ENCODE measurements at regions not wholly inside any gene's neighbourhood (a gene's known extent, or its start where the extent isn't known, plus 50 kb on each side); places are given as distances from the start of the nearest gene placed in this dataset.

- DNase-seq (ENCODE audit: low read depth in 4 of 4, low spot score in 1 of 4), result no peak
Observed at GRCh38 chr6:145318952-145319351, 416.4 kb downstream of the EPM2A start.

GRCh38 chr6:145319605-145320004 is 415.7 kb downstream of the EPM2A start:
- no peak for DNase-seq (ENCODE audit: low read depth in 4 of 4, low spot score in 1 of 4)

GRCh38 chr6:145323646-145324045 is 411.7 kb downstream of the EPM2A start:
- DNase-seq (ENCODE audit: low read depth in 4 of 4, low spot score in 1 of 4), result no peak

GRCh38 chr6:145327586-145327985 is 407.7 kb downstream of the EPM2A start:
- DNase-seq (ENCODE audit: low read depth in 4 of 4, low spot score in 1 of 4), result no peak

GRCh38 chr6:145329257-145329656 is 406.1 kb downstream of the EPM2A start:
- DNase-seq (ENCODE audit: low read depth in 4 of 4, low spot score in 1 of 4), result no peak

- DNase-seq (ENCODE audit: low read depth in 4 of 4, low spot score in 1 of 4), result no peak
Observed at GRCh38 chr6:145331066-145331465, 404.3 kb downstream of the EPM2A start.

- no peak for DNase-seq (ENCODE audit: low read depth in 4 of 4, low spot score in 1 of 4)
Observed at GRCh38 chr6:145332011-145332410, 403.3 kb downstream of the EPM2A start.

- no peak for DNase-seq (ENCODE audit: low read depth in 4 of 4, low spot score in 1 of 4)
Observed at GRCh38 chr6:145336119-145336518, 399.2 kb downstream of the EPM2A start.

- no peak for DNase-seq (ENCODE audit: low read depth in 4 of 4, low spot score in 1 of 4)
Observed at GRCh38 chr6:145339089-145339488, 396.2 kb downstream of the EPM2A start.

GRCh38 chr6:145340256-145340655 is 395.1 kb downstream of the EPM2A start:
- no peak for DNase-seq (ENCODE audit: low read depth in 4 of 4, low spot score in 1 of 4)

GRCh38 chr6:145345094-145345493 is 390.2 kb downstream of the EPM2A start:
- no peak for DNase-seq (ENCODE audit: low read depth in 4 of 4, low spot score in 1 of 4)

- DNase-seq (ENCODE audit: low read depth in 4 of 4, low spot score in 1 of 4), result no peak
Observed at GRCh38 chr6:145347216-145347615, 388.1 kb downstream of the EPM2A start.

- no peak for DNase-seq (ENCODE audit: low read depth in 4 of 4, low spot score in 1 of 4)
Observed at GRCh38 chr6:145349950-145350510, 385.3 kb downstream of the EPM2A start.

- no peak for DNase-seq (ENCODE audit: low read depth in 4 of 4, low spot score in 1 of 4)
Observed at GRCh38 chr6:145350928-145351327, 384.4 kb downstream of the EPM2A start.

GRCh38 chr6:145352382-145353080 is 382.8 kb downstream of the EPM2A start:
- DNase-seq (ENCODE audit: low read depth in 4 of 4, low spot score in 1 of 4), result no peak

- DNase-seq (ENCODE audit: low read depth in 4 of 4, low spot score in 1 of 4), result no peak
Observed at GRCh38 chr6:145360865-145361264, 374.5 kb downstream of the EPM2A start.

- DNase-seq (ENCODE audit: low read depth in 4 of 4, low spot score in 1 of 4), result no peak
Observed at GRCh38 chr6:145367149-145367548, 368.2 kb downstream of the EPM2A start.

GRCh38 chr6:145368075-145368474 is 367.2 kb downstream of the EPM2A start:
- no peak for DNase-seq (ENCODE audit: low read depth in 4 of 4, low spot score in 1 of 4)

GRCh38 chr6:145370559-145370958 is 364.8 kb downstream of the EPM2A start:
- no peak for DNase-seq (ENCODE audit: low read depth in 4 of 4, low spot score in 1 of 4)

- DNase-seq (ENCODE audit: low read depth in 4 of 4, low spot score in 1 of 4), result no peak
Observed at GRCh38 chr6:145372671-145373151, 362.6 kb downstream of the EPM2A start.

- no peak for DNase-seq (ENCODE audit: low read depth in 4 of 4, low spot score in 1 of 4)
Observed at GRCh38 chr6:145373826-145374225, 361.5 kb downstream of the EPM2A start.

GRCh38 chr6:145374570-145374969 is 360.8 kb downstream of the EPM2A start:
- DNase-seq (ENCODE audit: low read depth in 4 of 4, low spot score in 1 of 4), result no peak

- no peak for DNase-seq (ENCODE audit: low read depth in 4 of 4, low spot score in 1 of 4)
Observed at GRCh38 chr6:145375502-145375901, 359.8 kb downstream of the EPM2A start.

All from stimulated activated CD4-positive, alpha-beta T cell treated with anti-CD3 and anti-CD28 coated beads, Interleukin-1b, Interleukin-23, amount 100 ng/mL, for 24 hours (primary cell).